Superior temporal gyrus (tissue), 1 donor: ENCODE measurements at regions not wholly inside any gene's neighbourhood (a gene's known extent, or its start where the extent isn't known, plus 50 kb on each side); places are given as distances from the start of the nearest gene placed in this dataset.

Experiments
- DNase-seq: peaks from one replicate; pipeline ENCODE4 v3.0.0-alpha.2; 2016; ENCODE audit errors: extremely low spot score

DNA sequence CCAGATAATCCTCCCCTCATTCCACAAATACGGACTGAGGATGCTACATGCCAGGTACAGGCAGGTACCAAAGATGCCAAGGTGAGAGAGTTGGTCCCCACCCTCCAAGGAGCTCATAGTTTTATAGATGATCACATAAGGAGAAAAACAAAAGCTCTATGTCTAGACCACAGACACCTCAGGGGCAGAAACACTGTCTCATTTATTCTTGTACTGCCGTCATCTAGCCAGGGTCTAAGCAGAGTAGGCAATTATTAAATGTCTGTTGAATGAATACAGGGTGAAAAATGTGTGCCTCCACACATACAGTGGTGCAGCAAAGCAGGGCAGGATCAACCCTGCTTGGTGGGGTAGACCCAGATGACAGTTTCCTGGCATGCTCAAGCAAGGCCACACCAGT, 439.8 kb upstream of the JARID2 start:
- DNase-seq = no peak

DNA sequence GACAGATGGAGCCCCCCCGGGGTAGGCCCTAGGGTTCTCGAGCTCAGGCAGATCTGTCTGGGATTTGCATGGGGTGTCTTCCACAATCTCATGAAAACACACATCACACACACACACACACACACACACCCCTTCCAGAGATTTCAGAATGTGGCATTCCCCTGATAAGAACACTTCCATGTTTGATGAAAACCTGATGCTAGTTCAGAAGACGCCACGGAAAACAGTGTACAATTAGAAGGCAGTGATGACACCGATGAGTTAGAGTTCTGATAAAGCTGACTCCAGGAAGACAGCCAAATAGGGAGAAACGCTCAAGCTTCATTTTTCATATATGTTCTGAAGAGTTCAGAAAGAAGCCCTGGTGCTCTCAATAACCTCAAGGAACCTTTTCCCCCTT, 438.7 kb upstream of the JARID2 start:
- no peak for DNase-seq

DNA sequence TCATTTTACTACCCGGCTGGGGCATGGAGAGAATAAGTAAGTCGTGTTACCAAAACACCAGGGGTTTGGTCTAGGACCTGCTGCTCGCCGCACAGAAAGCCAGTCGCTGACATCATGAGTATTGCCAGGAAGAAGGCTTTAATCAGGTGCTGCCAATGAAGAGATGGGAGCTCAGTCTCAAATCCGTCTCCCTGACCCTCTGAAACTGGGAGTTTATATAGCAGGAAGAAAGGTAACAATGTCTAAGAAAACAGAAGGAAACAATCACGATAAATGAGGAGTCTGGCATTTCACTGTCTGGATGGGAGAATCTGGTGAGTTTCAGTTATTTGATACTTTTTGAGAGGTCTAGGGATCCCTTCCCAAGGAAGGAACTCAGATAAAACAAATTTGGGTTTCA, 437.9 kb upstream of the JARID2 start:
- no peak for DNase-seq

DNA sequence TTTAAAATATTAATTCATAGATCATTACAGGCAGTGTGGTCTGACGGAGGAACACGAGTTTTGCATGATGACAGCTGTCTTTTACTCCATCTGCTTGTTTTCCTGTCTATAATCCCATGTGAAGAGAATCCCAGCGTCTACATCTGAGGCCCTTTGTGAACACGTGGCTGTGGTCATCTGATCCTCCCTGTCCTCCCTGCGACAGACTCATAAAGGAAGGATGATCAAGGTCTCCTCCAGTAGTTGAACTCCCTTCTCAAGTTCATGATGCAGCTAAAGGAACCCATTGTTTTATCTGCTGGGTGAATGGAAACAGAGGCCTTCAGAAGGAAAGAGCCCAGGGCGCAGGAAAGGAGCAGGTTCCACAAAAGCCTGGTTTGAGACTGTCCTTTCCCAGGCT, 435.8 kb upstream of the JARID2 start:
- no peak for DNase-seq

DNA sequence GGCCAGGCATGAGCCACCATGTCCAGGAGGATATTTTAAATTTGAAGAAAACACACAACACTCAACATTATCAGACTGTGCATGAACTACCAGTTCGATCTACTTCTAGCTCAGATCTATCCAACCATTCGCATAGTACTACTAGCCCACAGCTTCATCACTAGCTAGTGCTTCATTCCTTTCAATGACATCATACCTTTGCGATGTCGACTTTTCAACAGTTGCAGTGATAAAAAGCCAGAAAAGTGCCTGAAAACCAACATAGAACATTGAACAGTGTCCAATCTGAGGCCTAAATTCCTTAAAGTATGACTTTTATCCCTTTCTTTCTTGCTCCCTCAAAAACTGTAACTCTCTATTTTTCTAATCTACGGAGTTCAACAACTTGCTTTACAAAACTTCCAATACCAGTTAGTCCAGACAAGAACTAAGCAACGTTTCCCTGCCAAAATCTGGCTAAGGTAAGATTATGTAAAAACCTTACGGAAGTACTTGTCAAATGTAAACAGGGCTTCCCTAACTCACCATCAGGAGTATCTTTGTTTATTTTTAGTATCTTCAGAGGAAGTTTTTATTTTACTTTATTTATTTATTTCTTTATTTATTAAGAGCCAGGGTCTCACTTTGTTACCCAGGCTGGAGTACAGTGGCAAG, 434.0 kb upstream of the JARID2 start:
- DNase-seq = no peak

DNA sequence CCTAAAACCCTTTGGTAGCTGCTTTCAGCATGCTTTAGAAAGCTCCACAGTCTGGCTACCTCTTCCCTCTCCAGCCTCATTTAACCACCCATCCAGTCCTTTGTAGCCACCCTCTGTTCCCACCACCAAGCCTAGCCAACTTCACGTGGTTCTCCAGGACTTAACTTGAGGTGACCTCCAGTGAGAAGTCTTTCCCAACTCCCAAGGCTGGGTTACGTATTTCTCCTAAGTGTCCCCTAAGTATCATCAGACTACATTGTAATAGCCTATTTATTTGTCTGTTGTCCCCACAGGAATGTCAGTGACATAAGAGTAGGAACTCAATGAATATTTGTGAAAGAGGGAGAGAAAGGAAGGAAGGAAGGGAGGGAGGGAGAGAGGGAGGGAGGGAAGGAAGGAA, 431.9 kb upstream of the JARID2 start:
- DNase-seq = no peak

DNA sequence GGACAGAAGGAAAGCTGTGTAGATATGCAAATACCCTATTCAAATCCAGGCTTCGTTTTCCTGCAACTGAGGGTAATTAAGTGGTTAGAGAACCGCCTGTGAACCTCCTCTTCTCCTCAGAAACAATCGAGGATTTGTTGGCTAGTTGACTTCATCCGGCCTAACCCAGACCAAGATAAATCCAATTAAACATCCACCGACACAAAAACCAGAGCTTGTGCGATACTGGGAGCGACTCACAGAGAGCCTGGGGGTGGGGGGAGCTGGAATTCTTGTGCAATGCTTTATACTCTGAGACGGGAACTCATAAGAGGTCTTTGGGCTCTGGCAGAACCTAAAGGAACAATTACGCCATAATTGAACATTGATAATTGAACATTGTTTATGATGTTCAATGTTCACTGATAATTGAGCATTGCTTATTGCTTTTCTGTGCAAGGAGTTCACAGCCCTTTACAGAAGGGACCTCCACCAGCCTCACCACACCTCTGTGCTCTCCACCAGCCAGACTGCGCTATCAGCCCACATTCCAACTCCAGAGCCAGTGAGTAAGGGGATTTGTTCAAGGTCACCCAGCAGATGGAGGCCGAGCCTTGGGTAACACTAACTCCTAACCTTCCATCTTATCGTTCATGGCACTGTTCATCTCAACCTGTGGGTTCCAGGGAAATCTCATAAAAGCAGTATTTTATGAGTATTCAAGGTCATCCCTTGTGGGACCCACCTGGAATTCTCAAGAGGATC, 429.6 kb upstream of the JARID2 start:
- no peak for DNase-seq

DNA sequence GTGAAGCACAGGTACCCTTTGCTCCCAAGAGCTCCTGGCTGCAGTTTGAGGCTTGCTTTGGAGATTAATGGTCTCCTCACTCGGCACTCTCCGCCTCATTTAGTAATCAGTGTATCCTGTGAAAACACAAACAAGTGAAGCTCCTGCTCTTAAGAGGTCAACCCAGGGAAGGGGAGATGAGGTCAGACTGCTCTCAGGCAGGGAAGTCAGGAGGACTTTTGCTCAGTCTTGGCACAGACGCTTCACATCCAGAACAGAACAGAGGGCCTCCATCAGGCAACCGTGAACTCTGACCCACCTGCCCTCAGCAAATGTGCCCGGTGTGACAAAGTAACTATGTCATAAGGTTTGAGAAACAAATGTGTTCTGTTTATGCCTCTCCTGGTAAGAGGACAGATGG, 428.8 kb upstream of the JARID2 start:
- no peak for DNase-seq

DNA sequence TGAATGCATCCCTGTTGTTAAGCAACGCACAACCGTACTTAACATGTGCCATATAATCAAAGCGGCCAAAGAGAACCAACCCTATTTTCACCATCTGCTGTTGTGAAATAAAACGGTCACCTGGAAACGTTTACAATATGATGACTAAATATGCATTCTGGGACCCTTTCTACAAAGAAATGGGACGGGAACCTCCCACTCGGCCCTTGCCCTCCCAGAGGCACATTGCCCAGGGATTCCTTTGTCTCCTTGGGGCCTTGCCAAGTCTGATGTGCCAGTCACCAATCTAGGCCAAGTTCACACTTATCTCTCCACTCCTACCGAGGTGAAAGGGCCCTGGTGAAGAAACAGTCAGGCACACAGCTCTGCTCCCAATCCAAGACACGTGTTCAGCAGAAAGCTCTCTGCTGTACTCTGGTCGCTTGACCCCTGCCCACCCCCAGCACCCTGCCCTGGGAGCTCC, 427.4 kb upstream of the JARID2 start:
- no peak for DNase-seq

DNA sequence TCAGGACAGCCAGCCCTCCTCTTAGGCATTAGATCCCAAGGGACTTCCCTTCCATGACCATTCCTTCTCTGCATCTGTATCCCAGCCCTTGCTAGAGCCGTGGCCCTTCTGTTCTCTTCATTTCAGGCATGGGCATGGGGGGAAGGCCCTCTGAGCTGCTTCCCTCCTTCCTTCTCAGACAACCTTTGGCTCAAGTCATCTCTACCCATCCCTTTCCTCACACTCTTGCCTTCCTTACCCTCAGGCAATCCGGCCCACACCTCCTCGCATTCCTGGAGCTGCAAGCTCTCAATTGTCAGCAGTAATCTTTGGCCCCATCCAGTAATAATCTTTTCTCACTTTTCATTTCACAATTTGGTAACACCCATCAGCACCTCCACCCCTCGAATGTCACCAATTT, 426.9 kb upstream of the JARID2 start:
- no peak for DNase-seq

DNA sequence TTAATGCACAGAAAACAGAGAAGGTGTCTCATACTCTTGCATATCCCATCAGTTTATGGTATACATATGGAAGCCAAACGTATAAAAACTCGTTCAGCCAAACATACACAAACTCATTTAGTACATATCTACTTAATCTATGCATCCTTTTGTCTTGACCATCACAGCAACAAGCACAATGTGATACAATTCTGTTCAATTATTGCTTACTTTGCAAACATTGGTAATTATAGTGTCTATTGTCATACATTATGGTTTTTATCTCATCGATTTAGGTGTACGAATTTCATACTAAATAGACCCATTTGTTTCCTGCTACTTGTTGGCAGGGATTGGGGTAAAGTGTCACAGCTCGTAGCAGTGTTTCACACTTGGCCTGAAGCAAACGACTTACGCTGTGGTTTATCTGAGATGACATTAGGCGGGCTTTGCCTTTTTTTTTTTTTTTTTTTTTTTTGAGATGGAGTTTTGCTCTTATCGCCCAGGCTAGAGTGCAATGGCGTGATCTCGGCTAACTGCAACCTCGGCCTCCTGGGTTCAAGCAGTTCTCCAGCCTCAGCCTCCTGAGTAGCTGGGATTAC, 425.9 kb upstream of the JARID2 start:
- no peak for DNase-seq

DNA sequence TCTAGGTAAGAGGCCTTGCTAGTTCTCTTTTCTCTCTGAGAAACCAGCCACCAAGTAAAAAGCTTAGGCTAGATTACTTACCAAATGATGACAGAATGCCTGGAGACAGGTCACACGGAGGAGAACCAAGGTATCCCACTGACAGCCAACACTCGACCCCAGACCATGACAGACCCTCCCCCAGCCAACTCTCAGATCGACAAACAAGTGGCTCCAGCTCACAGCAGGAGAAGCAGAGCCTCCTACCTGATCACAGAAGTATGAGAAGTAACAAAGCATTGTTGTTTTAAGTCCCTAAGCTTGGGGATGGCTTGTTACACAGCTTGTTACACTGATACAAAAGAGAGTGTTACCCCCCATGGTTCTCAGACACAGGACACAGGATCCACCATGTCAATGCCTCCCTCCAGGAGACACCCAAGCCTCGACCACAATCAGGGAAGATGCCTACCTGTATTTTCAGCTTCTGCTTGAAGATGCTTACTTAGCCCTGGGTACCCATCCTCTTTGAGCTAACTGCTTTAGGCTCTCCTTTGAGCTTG, 423.8 kb upstream of the JARID2 start:
- no peak for DNase-seq

DNA sequence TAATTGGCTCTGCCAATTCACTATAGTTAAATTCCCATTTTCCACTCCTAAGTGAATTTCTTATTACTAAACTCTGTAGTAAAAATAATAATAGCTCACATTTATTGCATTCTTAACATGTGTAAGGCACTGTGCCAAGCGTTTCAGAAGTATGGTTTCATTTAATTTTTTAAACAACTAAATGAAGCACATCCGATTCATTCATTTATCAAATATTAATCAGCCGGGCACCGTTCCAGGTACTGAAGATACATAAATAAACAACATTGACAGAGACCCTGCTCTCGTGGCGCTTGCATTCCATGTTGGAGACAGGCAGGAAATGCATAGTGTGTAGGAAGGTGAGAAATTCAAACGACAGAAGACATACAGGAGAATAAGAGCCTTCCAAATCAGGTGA, 423.2 kb upstream of the JARID2 start:
- no peak for DNase-seq

DNA sequence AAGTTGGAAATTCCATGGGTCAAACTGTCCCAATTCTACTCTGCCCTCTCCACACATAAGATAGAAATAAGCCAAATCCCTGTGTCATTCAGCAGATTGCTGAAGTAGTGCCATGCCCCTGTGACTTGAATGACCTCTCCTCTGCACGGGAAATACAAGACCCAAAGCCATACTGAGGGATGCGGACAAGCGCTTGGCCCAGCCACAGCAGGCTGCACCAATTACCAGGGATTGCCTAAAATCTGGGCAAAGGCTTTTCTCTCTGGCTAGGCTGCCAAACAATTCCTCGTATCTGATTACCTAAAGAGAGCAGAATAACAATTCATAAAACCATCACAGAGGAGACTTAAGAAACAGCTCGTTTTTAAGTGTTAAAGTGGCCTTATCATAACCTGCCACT, 421.8 kb upstream of the JARID2 start:
- DNase-seq = no peak

DNA sequence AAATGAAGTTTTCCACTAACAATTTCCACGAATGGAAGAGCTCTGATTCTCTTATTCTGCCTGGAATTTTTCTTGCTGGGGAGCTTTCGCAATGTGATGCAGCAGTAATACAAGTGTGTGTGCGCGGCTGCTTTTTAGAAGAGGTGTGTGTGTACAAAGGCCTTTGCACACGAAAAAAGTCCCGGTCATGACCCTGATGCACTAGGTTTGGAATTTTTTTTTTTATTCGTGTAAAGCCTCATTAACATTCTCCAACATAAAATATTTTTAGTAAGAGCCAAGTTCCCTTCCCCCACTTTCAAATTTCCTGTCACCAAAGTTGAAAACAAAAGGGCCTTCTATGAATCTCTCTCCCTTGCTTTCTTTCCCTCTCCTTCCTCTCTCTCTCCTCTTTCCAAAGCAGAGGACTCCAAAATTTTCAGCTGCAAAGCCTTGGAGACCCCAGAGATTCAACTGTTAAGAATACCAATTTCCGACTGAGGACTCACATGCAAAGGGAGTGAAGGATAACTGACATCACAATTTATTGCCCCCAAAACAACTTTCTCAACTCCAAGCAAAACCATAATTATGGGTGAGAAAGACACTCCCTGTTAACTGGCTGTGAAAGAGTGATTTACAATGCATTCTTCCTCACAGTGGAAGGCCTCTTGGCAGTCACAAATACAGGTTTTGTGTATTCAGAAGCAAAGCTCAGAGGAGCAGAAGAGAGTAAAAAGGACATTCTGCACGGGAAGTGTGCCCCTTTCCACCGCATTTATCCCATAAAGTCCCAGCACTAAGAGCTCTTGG, 421.2 kb upstream of the JARID2 start:
- DNase-seq = peak; percentile 32

DNA sequence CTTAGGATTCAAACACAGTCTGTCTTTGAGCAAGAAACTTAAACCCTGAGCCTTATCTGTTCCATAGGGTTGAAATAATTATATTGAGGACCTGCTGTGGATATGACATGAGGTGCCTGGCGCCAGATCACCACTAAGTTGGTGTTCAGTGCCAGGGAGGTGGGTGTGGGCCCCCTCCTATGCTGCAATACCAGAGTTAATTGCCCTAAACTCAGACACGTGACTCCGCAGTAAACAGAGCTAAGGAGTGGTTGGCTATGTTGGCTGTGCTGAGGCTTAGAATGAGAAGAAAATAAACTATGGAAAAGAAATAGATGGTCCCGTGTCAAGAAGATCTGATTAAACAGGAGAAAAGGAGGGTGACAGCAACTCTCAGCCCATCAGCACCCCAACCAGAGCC, 419.4 kb upstream of the JARID2 start:
- DNase-seq = no peak

DNA sequence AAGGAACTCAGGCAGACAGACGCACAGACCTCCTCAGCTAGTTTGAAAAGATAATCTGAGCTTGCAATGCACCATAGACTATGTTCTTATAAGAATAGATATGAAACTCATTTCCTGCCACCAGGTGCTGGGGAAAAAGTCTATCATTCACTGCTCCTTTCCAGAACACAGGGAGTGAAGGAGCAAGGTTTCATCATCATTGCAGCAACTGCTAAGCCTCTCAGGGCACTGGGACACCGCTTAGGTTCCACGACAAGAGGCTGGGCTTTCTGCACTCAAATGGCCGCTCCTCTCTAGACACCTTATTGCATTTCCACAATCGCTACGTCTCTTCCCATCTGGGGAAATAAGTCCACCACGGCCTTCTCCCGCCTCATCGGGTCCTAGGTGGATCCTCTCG, 418.5 kb upstream of the JARID2 start:
- DNase-seq = no peak

DNA sequence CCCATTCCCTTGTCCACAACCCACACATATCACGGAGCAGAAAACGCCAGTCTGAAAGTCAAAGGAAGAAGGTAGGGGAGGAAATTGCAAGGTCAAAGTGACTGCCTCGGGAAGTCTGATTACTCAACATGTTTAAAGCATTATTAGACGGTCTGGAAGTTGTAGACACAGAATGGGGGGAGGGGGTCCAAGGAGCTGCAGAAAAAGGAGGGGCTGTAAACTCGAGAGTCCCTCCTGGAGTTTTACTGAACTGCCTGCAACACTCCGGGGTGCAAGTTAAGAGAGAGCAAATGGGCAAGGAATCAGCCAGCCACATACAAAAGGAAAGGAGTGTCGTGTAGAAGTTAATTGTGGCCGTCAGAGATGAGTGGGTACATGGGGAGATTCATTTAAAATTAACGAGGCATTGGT, 417.7 kb upstream of the JARID2 start:
- no peak for DNase-seq

DNA sequence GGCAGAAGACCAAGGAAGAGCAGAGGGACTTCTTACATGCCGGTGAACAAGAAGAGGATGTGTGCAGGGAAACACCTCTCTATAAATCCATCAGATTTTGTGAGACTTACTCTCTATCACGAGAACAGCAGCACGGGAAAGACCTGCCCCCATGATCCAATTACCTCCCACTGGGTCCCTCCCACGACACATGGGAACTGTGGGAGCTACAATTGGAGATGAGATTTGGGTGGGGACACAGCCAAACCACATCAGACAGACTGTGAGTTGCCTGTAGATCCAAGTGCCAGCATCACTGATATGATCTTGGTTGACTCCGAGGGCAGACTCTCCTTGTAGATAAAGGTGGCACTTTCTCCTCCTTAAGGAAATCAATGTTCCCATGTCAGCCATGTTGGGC, 414.8 kb upstream of the JARID2 start:
- DNase-seq = no peak

DNA sequence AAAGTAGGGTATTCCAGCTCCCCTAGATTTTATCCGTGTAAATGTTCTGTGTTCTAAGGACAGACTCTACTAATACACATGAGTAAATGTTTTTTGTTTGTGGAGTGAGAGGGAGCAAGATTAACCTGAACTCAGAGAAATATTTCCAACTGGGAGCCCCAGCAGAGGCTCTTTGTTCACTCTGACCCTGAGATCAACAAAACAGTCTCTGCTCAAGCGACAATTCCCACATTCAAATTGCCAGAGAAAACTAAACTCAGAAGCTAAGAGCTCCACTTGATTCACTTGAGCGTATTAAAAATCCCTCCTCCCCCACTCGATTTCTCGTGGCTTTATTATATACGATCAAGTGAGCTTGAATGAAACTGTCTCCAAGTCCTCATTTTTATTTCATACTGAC, 413.9 kb upstream of the JARID2 start:
- DNase-seq = no peak

DNA sequence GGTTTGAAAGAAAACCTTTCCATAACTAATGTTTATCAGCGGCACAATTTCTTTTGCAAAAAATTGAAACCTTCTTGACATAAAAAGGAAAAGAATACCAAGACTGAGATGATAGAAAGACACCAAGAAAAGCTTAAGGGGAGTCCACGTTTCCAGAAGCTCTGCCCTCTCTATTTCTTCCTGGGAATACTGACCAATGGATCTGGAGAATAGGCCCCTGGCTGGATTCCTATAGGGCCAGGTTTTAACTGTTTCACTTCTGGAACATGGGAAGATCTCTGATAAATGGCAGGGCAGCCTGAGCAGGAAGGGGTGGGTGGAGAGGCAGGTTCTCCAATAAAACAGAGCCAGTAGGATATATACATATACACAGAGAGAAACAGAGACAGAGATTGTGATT, 413.4 kb upstream of the JARID2 start:
- DNase-seq = no peak

DNA sequence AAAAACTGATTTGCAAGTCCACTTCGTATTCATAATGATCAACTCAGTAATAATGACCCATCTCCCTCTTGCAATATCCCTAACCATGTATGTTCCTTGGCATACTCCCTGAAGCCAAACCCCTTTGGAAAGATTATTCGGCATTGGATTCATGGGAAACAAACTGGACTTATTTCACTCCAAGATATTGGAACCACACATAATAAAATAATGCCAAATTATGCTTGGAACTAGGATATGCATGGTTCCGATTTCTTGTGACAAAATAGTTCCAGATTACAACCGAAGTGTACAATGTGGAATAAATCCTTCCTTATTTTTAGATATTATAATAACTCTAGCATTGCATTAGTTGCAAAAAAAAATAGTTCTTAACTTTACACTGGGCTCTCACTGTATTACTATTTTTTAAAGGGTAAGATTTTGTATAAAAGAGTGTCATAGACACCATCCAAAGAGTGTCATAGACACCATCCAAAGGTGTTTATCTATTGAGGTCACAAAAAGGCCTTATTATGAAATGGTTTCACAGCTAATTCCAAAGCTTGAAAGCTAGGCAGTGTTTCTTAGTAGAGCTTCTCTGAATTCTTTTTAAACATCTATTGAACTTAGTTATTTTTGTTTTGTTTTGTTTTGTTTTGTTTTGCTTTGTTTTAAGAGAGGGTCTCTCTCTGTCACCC, 410.9 kb upstream of the JARID2 start:
- no peak for DNase-seq
